ENCODE measurements at regions not wholly inside any gene's neighbourhood (a gene's known extent, or its start where the extent isn't known, plus 50 kb on each side); places are given as distances from the start of the nearest gene placed in this dataset.

- DNase-seq (ENCODE audit: low spot score), result no peak
These were observed 370.3 kb upstream of the IRX1 start for GRCh38 chr5:3225201-3225960.

DNA sequence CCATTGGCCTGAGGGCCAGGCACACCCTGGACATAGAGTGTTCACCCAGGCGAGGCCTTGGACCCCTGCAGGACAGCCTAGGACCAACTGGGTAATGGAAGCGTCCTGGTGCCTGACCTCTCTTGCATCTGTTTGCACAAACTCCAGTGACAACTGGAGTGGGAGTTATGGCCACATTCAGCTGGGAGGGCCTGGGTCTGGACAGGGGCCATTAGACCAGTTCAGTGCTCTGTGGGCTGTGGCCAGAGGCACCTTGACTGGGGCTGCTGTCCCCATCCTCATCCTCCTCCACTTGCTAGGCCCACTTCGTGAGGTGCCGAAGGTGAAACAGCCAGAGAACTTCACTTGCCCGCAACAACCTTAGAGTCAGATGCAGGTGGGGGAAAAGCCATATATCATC is 372.7 kb upstream of the IRX1 start:
- no peak for DNase-seq (ENCODE audit: low spot score)

- DNase-seq (ENCODE audit: low spot score), result no peak
These were observed 374.2 kb upstream of the IRX1 start for GRCh38 chr5:3221432-3221831.

- no peak for DNase-seq (ENCODE audit: low spot score)
These were observed 374.9 kb upstream of the IRX1 start for GRCh38 chr5:3220638-3221288.

DNA sequence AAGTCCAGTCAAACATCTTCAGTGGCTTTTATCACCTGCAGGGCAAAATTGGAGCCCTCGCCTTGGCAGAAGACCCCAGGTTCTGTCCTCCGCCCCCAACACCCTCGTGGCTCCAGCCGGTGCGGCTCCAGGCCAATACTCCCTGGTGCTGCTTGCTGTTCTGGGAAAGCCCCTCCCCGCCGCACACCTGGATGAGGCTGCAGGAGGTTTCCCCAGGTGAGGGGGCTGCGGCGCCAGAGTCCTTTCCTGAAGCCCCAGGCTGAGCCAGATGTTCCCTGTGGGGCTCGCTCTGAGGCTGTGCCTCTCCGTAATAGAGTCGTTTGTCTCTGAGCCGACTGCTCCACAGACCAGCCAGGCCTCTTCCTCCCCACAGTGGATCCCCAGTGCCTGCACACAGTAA is 375.4 kb upstream of the IRX1 start:
- no peak for DNase-seq (ENCODE audit: low spot score)

DNA sequence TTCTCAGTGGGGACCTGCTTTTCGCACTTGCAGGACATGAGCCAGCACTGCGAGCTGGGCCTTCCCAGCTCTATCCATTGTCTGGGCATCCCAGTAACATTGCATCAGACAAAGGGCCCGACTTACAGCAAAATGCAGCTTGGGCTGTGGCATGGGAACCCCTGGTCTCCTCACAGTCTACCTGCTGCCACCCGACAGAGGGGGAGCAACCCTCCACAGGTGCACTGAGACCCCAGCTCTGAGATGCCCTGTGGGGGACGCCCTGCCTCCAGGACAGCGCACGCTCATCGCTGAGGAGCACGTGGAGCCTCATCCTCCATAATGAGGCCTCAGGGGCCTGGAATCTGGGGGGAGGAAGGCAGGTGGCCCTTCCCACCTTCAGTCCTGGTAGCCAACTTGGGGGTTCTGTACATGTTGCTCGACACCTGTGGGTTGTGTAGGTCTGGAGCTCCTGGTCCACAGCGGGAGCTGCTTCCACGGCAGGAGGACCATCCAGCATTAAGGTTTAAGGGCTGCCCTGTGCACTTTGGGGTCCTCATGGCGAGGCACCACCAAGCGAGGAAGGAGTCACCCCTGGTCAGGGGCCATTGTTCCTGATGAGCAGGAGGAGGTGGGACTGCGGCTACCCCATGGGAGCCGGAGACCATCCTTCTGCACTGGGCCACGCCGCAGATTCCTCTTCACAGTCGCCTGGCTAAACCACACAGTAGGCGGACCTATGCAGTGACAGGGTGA is 376.5 kb upstream of the IRX1 start:
- DNase-seq (ENCODE audit: low spot score), result no peak

- DNase-seq (ENCODE audit: low spot score), result no peak
These were observed 377.7 kb upstream of the IRX1 start for GRCh38 chr5:3217771-3218495.

DNA sequence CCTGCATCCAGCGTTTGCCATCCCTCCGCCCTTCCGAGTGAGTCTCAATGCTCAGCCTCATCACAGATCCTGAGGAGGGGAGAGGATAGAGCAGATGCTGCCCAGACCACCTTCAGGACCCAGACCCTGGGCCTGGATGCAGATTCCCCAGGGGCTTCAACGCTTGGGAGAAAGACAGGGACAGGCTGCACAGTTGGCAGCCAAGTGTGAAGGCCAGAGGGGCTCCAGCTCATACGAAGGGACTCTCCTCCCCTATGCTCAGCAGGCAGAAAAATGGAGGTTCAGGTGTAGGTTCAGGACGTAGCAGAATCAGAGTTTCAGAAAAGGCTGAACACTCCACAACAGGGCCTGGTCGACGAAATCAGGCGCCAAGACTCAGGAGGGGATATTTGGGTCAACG is 378.5 kb upstream of the IRX1 start:
- no peak for DNase-seq (ENCODE audit: low spot score)

- no peak for DNase-seq (ENCODE audit: low spot score)
These were observed 379.2 kb upstream of the IRX1 start for GRCh38 chr5:3216386-3216785.

GRCh38 chr5:3214838-3215374 is 380.7 kb upstream of the IRX1 start:
- DNase-seq (ENCODE audit: low spot score), result no peak

- no peak for DNase-seq (ENCODE audit: low spot score)
These were observed 381.2 kb upstream of the IRX1 start for GRCh38 chr5:3214396-3214795.

DNA sequence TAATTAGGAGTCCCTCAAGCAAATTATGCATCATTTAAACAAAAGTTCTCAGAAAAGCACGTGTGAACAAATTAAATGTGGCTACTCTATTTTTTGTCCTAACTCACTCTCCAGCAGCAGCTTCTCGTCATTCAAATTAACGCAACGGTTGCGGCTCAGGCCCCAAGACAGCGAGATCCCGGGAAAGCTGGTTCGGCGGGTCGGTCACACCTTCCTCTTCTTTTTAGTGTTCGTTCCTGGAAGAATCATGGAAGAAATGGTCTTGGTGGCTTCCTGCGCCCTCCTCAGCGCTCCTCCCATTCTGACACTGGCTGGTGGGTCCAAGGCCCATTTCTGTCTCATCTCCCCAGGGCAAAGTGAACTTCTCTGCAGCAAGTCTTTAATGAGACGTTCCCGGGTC is 382.8 kb upstream of the IRX1 start:
- no peak for DNase-seq (ENCODE audit: low spot score)

DNA sequence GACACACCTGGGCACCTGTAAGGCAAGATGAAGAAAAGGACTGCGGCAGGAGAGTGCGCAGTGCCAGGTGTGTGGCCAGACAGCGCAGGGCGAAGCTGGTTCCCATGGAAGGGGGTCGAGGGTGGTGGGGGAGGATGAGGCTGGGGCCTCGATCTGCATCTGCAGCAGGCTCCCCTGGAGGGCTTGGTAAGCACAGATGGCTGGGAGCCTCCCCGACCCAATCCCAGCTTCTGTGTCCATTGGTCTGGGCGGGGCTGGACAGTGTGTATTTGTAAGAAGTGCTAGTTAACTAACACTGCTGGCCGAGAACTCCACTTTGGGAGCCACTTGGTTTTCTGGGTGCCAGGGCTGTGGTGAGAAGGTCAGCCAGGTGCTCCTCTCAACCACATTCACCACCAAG is 385.1 kb upstream of the IRX1 start:
- no peak for DNase-seq (ENCODE audit: low spot score)

GRCh38 chr5:3209918-3210317 is 385.7 kb upstream of the IRX1 start:
- no peak for DNase-seq (ENCODE audit: low spot score)

GRCh38 chr5:3202570-3202969 is 393.1 kb upstream of the IRX1 start:
- DNase-seq (ENCODE audit: low spot score), result no peak

- DNase-seq (ENCODE audit: low spot score), result no peak
These were observed 393.7 kb upstream of the IRX1 start for GRCh38 chr5:3201941-3202340.

- DNase-seq (ENCODE audit: low spot score), result no peak
These were observed 394.5 kb upstream of the IRX1 start for GRCh38 chr5:3201121-3201520.

- DNase-seq (ENCODE audit: low spot score), result no peak
These were observed 395.5 kb upstream of the IRX1 start for GRCh38 chr5:3199962-3200755.

DNA sequence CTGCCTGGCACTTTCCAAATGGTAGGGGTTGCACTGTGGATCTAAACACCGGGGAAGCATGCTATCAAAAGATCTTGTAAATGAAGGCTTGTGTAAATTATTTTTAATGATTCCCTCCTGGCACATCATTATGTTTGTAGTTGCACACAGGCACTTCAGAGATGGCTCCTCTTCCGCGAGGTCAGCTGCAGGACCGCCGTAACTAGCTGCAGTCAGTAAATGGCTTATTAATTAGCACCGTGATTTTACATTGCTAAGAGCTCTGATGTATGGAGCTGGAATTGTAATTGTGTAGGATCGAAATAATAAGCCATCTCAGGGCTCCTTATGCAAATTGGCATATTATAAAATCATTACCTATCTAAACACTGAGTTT is 397.6 kb upstream of the IRX1 start:
- no peak for DNase-seq (ENCODE audit: low spot score)

DNA sequence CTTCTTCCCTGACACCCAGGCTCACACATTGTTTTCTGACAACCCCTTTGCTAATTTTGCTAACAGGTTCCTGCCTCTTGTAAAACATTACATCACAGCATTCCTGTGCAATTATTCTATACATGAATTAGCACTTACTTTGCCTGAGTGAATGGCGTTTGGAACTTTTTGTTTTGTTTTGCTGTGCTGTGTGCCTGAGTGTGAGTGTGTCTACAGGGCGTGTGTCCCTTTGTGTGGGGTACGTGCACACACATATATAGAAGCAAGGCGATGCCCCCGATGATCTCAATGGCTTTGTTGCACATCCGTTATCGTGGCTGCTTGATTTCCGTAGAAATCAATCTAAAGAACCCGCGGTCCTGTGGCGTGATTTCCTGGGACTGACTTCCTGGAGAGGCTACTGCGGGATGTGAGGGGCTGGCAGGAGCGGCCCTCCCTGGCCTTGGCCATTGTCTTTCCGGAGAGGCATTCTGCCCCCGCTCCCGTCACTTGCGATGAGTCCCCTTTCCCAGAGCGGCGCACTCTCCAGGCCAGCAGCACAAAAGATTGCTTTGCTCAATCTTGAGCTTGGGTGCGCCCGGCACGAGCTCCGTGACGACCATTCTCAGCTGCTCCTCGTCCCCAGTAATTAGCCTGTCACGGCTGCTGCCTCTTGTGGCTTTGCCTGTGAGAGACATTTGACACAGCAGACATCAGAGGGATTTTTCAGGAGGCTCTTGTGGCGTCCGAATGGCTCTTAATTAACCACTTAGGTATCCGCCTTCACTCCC is 398.1 kb upstream of the IRX1 start:
- DNase-seq (ENCODE audit: low spot score), result no peak

Measured in HT-29 (cell line).